Calu3 (cell line): ENCODE measurements at regions not wholly inside any gene's neighbourhood (a gene's known extent, or its start where the extent isn't known, plus 50 kb on each side); places are given as distances from the start of the nearest gene placed in this dataset.

Source experiments
- BruUV-seq: library from RNA; stranded (reverse); fragments of 400-500 nt; replicated peaks from 2 replicates; lab custom pipeline; 2021; lab: Mats Ljungman, UMichigan
- CTCF ChIA-PET: fragments of 300-600 bp; sonication (Branson Sonifier 250); formaldehyde crosslinking; loops from one replicate; lab custom pipeline; 2022; ENCODE audit warnings: antibody characterized with exemption; lab: Charles Lee
- DNase-seq: peaks from one replicate; pipeline ENCODE4 v3.0.0; 2022
- H3K27ac Mint-ChIP-seq: one replicate; pipeline ENCODE4 v1.8.0; 2022; ENCODE audit warnings: mixed read lengths; ENCODE audit not compliant: unreplicated experiment
- H3K27me3 Mint-ChIP-seq: one replicate; pipeline ENCODE4 v1.8.0; 2022; ENCODE audit warnings: mixed read lengths; ENCODE audit not compliant: unreplicated experiment
- H3K36me3 Mint-ChIP-seq: one replicate; pipeline ENCODE4 v1.8.0; 2022; ENCODE audit warnings: mild to moderate bottlenecking, moderate library complexity, mixed read lengths; ENCODE audit not compliant: insufficient read depth, unreplicated experiment
- H3K4me1 Mint-ChIP-seq: one replicate; pipeline ENCODE4 v1.8.0; 2022; ENCODE audit warnings: mild to moderate bottlenecking, low read depth, mixed read lengths; ENCODE audit not compliant: unreplicated experiment
- H3K4me3 Mint-ChIP-seq: one replicate; pipeline ENCODE4 v1.8.0; 2022; ENCODE audit warnings: mild to moderate bottlenecking, low read depth, moderate library complexity, mixed read lengths; ENCODE audit not compliant: unreplicated experiment
- H3K9me3 Mint-ChIP-seq: one replicate; pipeline ENCODE4 v1.8.0; 2022; ENCODE audit warnings: low read depth, mixed read lengths; ENCODE audit not compliant: unreplicated experiment
- CTCF ChIP-seq: fragments of 200-600 bp; IDR thresholded peaks from one replicate; pipeline ENCODE4 v1.8.0; 2022; ENCODE audit warnings: antibody characterized with exemption; ENCODE audit not compliant: unreplicated experiment
- intact Hi-C: fragments of 100-400 bp; cut with micrococcal nuclease; formaldehyde crosslinking; loops from one replicate; pipeline ENCODE4 v1.10.0; 2022; ENCODE audit not compliant: unreplicated experiment

- TF ChIP-seq CTCF = no peak
- Mint-ChIP-seq H3K4me3 (no peak overlapping the region), H3K9me3 (peaks cover 3% of the 10 kb centered on the region), H3K4me1 (peaks cover 32% of the 10 kb centered on the region), H3K27me3 (no peaks in the 10 kb centered on the region), H3K36me3 (no peaks in the 10 kb centered on the region), H3K27ac (no peak overlapping the region)
- intact Hi-C loops = no loop called here
- DNase-seq = no peak
- CTCF ChIA-PET = no interaction called here
- no TSS peak for BruUV-seq
Observed at GRCh38 chr6:47371139-47371869, 61.6 kb upstream of the TNFRSF21 start.

- intact Hi-C loops = no loop called here
- BruUV-seq = no TSS peak
- peaks cover 27% of the 10 kb centered on the region for H3K4me1 Mint-ChIP-seq
- TF ChIP-seq CTCF = no peak
- no peak overlapping the region for H3K27ac Mint-ChIP-seq
- no peaks in the 10 kb centered on the region for H3K27me3 Mint-ChIP-seq
- H3K9me3 Mint-ChIP-seq = peaks cover 3% of the 10 kb centered on the region
- no peak overlapping the region for H3K4me3 Mint-ChIP-seq
- no peak for DNase-seq
- CTCF ChIA-PET = no interaction called here
- H3K36me3 Mint-ChIP-seq = no peaks in the 10 kb centered on the region
Observed at GRCh38 chr6:47371870-47372255, 62.2 kb upstream of the TNFRSF21 start.

GRCh38 chr6:47372318-47372717 lies 62.6 kb upstream of the TNFRSF21 start:
- peak overlapping the region; percentile 9 for H3K27ac Mint-ChIP-seq
- H3K9me3 Mint-ChIP-seq = peaks cover 3% of the 10 kb centered on the region
- no peak for TF ChIP-seq CTCF
- CTCF ChIA-PET = no interaction called here
- no peaks in the 10 kb centered on the region for H3K36me3 Mint-ChIP-seq
- H3K4me3 Mint-ChIP-seq = no peak overlapping the region
- H3K27me3 Mint-ChIP-seq = no peaks in the 10 kb centered on the region
- intact Hi-C loops = no loop called here
- no peak for DNase-seq
- BruUV-seq = no TSS peak
- peaks cover 27% of the 10 kb centered on the region for H3K4me1 Mint-ChIP-seq

GRCh38 chr6:47375426-47375825 lies 65.7 kb upstream of the TNFRSF21 start:
- no peak for DNase-seq
- intact Hi-C loops = no loop called here
- Mint-ChIP-seq H3K4me1 (peaks cover 27% of the 10 kb centered on the region), H3K4me3 (no peak overlapping the region), H3K27me3 (no peaks in the 10 kb centered on the region), H3K27ac (no peak overlapping the region), H3K9me3 (peaks cover 3% of the 10 kb centered on the region), H3K36me3 (no peaks in the 10 kb centered on the region)
- CTCF ChIA-PET = no interaction called here
- no TSS peak for BruUV-seq
- TF ChIP-seq CTCF = no peak
